ENCODE measurements at regions not wholly inside any gene's neighbourhood (a gene's known extent, or its start where the extent isn't known, plus 50 kb on each side); places are given as distances from the start of the nearest gene placed in this dataset.
"Not testable (repeated sequence)": the region's sequence is repeated elsewhere in the genome, so short reads cannot be mapped to it uniquely, and the experiment has no call there.

- Histone ChIP-seq H3K27ac (ENCODE audit: low read length) (no peak overlapping the region), H3K27me3 (ENCODE audit: low read length) (no peaks in the 10 kb centered on the region), H2AFZ (ENCODE audit: low read length) (no peak overlapping the region), H3K79me2 (ENCODE audit: low read length) (no peaks in the 10 kb centered on the region), H3K4me1 (ENCODE audit: insufficient read depth, low read length) (no peaks in the 10 kb centered on the region), H3K9me2 (replicated peaks; ENCODE audit: low read length) (no peaks in the 10 kb centered on the region), H3K4me3 (ENCODE audit: low read length) (no peak overlapping the region), H3K4me2 (ENCODE audit: low read length) (no peak overlapping the region), H3K9ac (ENCODE audit: low read length) (no peak overlapping the region), H3K9me3 (ENCODE audit: low read length) (no peaks in the 10 kb centered on the region), H4K20me1 (ENCODE audit: low read length) (no peaks in the 10 kb centered on the region), H3K36me3 (ENCODE audit: low read depth, low read length) (no peaks in the 10 kb centered on the region), H3F3A (ENCODE audit: low read length, unreplicated experiment) (no peaks in the 10 kb centered on the region)
- intact Hi-C loops (cut with micrococcal nuclease), result no loop called here
- CTCF ChIA-PET, result no interaction called here
- no peak for ATAC-seq
- POLR2A ChIA-PET (ENCODE audit: unreplicated experiment), result no interaction called here
- TF ChIP-seq CTCF (conservative IDR thresholded peaks at IDR 0.05; ENCODE audit: low read depth, low read length) (no peak), EZH2phosphoT487 (IDR thresholded peaks at IDR 0.05; ENCODE audit: borderline replicate concordance, low read length) (no peak), EZH2 (IDR thresholded peaks at IDR 0.05; ENCODE audit: low read length, unreplicated experiment) (no peak)
- no TSS peak for BruUV-seq (replicated peaks)
- DNase-seq, result no peak
Observed at GRCh38 chrX:124771292-124771691, 424.9 kb downstream of the SH2D1A start.

GRCh38 chrX:124788253-124788652, 441.9 kb downstream of the SH2D1A start:
- H3K9me2 ChIP-seq (replicated peaks; ENCODE audit: low read length); H3K27me3 ChIP-seq (ENCODE audit: low read length); H3K4me3 ChIP-seq (ENCODE audit: low read length); DNase-seq; CTCF ChIA-PET; ATAC-seq; H3K36me3 ChIP-seq (ENCODE audit: low read depth, low read length); POLR2A ChIA-PET (ENCODE audit: unreplicated experiment); H2AFZ ChIP-seq (ENCODE audit: low read length); H3K9me3 ChIP-seq (ENCODE audit: low read length); BruUV-seq (replicated peaks); H3F3A ChIP-seq (ENCODE audit: low read length, unreplicated experiment); H3K4me2 ChIP-seq (ENCODE audit: low read length); H3K9ac ChIP-seq (ENCODE audit: low read length); H3K27ac ChIP-seq (ENCODE audit: low read length); intact Hi-C loops (cut with micrococcal nuclease); H3K4me1 ChIP-seq (ENCODE audit: insufficient read depth, low read length); H4K20me1 ChIP-seq (ENCODE audit: low read length); H3K79me2 ChIP-seq (ENCODE audit: low read length): not testable (repeated sequence)

GRCh38 chrX:124789874-124790273, 443.5 kb downstream of the SH2D1A start:
- H3F3A ChIP-seq (ENCODE audit: low read length, unreplicated experiment); DNase-seq; CTCF ChIA-PET; H3K9ac ChIP-seq (ENCODE audit: low read length); ATAC-seq; BruUV-seq (replicated peaks); H3K79me2 ChIP-seq (ENCODE audit: low read length); H3K4me2 ChIP-seq (ENCODE audit: low read length); H2AFZ ChIP-seq (ENCODE audit: low read length); H3K4me3 ChIP-seq (ENCODE audit: low read length); H3K36me3 ChIP-seq (ENCODE audit: low read depth, low read length); intact Hi-C loops (cut with micrococcal nuclease); H3K27ac ChIP-seq (ENCODE audit: low read length); POLR2A ChIA-PET (ENCODE audit: unreplicated experiment); H3K27me3 ChIP-seq (ENCODE audit: low read length); H3K9me3 ChIP-seq (ENCODE audit: low read length); H4K20me1 ChIP-seq (ENCODE audit: low read length); H3K9me2 ChIP-seq (replicated peaks; ENCODE audit: low read length); H3K4me1 ChIP-seq (ENCODE audit: insufficient read depth, low read length): not testable (repeated sequence)

GRCh38 chrX:124791492-124792095, 445.2 kb downstream of the SH2D1A start:
- Histone ChIP-seq H3K36me3 (ENCODE audit: low read depth, low read length) (no peaks in the 10 kb centered on the region), H3K27ac (ENCODE audit: low read length) (no peak overlapping the region), H3K9ac (ENCODE audit: low read length) (no peak overlapping the region), H3K9me2 (replicated peaks; ENCODE audit: low read length) (no peaks in the 10 kb centered on the region), H3F3A (ENCODE audit: low read length, unreplicated experiment) (no peaks in the 10 kb centered on the region), H3K79me2 (ENCODE audit: low read length) (no peaks in the 10 kb centered on the region), H3K4me1 (ENCODE audit: insufficient read depth, low read length) (no peaks in the 10 kb centered on the region), H2AFZ (ENCODE audit: low read length) (no peak overlapping the region), H4K20me1 (ENCODE audit: low read length) (no peaks in the 10 kb centered on the region), H3K4me2 (ENCODE audit: low read length) (no peak overlapping the region), H3K4me3 (ENCODE audit: low read length) (no peak overlapping the region), H3K9me3 (ENCODE audit: low read length) (no peaks in the 10 kb centered on the region), H3K27me3 (ENCODE audit: low read length) (no peaks in the 10 kb centered on the region)
- BruUV-seq (replicated peaks), result no TSS peak
- CTCF ChIA-PET, result no interaction called here
- no peak for DNase-seq
- TF ChIP-seq EZH2phosphoT487 (IDR thresholded peaks at IDR 0.05; ENCODE audit: borderline replicate concordance, low read length), result no peak
- no peak for TF ChIP-seq EZH2 (IDR thresholded peaks at IDR 0.05; ENCODE audit: low read length, unreplicated experiment)
- no peak for TF ChIP-seq CTCF (conservative IDR thresholded peaks at IDR 0.05; ENCODE audit: low read depth, low read length)
- no peak for ATAC-seq
- intact Hi-C loops (cut with micrococcal nuclease), result no loop called here
- POLR2A ChIA-PET (ENCODE audit: unreplicated experiment), result no interaction called here

Data from PC-3 (cell line).